PC-3 (cell line): ENCODE measurements at regions not wholly inside any gene's neighbourhood (a gene's known extent, or its start where the extent isn't known, plus 50 kb on each side); places are given as distances from the start of the nearest gene placed in this dataset.

Experiments used
- ATAC-seq: fragments of 200-7000 bp; cut with Tn5 transposase; 2 replicates; pipeline ENCODE4 v1.9.1; 2020; ENCODE audit warnings: mild to moderate bottlenecking, moderate library complexity
- BruUV-seq: library from RNA; stranded (reverse); fragments of 400-500 nt; replicated peaks from 2 replicates; lab custom pipeline; 2021; lab: Mats Ljungman, UMichigan
- CTCF ChIA-PET: fragments of 300-600 bp; sonication (Branson Sonifier 250); formaldehyde crosslinking; loops from one replicate; lab custom pipeline; 2022; ENCODE audit warnings: antibody characterized with exemption; lab: Charles Lee
- POLR2A ChIA-PET: fragments of 300-600 bp; sonication (Branson Sonifier 250); formaldehyde crosslinking; loops from one replicate; lab custom pipeline; 2022; ENCODE audit warnings: antibody characterized with exemption; ENCODE audit not compliant: unreplicated experiment; lab: Charles Lee
- DNase-seq: peaks from one replicate; pipeline ENCODE4 v3.0.0-alpha.2; 2015
- H2AFZ ChIP-seq: fragments of 300-600 bp; sonication (generic); 2 replicates; pipeline ENCODE4 v1.6.0; 2016; ENCODE audit warnings: antibody characterized with exemption, low read length
- H3F3A ChIP-seq: fragments of 300-600 bp; sonication (generic); one replicate; pipeline ENCODE4 v1.6.0; 2017; ENCODE audit warnings: antibody characterized with exemption, low read length, control low read depth, mild to moderate bottlenecking; ENCODE audit not compliant: unreplicated experiment
- H3K27ac ChIP-seq: fragments of 300-600 bp; sonication (generic); 2 replicates; pipeline ENCODE4 v1.5.1; 2016; ENCODE audit warnings: mild to moderate bottlenecking, low read length
- H3K27me3 ChIP-seq: fragments of 300-600 bp; sonication (generic); 2 replicates; pipeline ENCODE4 v1.6.1; 2016; ENCODE audit warnings: low read length, mixed read lengths
- H3K36me3 ChIP-seq: fragments of 300-600 bp; sonication (generic); 2 replicates; pipeline ENCODE4 v1.6.1; 2016; ENCODE audit warnings: low read depth, mixed run types, low read length, mixed read lengths
- H3K4me1 ChIP-seq: fragments of 300-600 bp; sonication (generic); 2 replicates; pipeline ENCODE4 v1.5.1; 2016; ENCODE audit warnings: low read length; ENCODE audit not compliant: insufficient read depth
- H3K4me2 ChIP-seq: fragments of 300-600 bp; sonication (generic); 2 replicates; pipeline ENCODE4 v1.6.0; 2016; ENCODE audit warnings: low read length
- H3K4me3 ChIP-seq: fragments of 300-600 bp; sonication (generic); 2 replicates; pipeline ENCODE4 v1.5.1; 2016; ENCODE audit warnings: mild to moderate bottlenecking, low read length, mixed read lengths
- H3K79me2 ChIP-seq: fragments of 300-600 bp; sonication (generic); 2 replicates; pipeline ENCODE4 v1.6.1; 2017; ENCODE audit warnings: low read length, mixed read lengths
- H3K9ac ChIP-seq: fragments of 300-600 bp; sonication (generic); 2 replicates; pipeline ENCODE4 v1.6.0; 2016; ENCODE audit warnings: mild to moderate bottlenecking, low read length
- H3K9me2 ChIP-seq: fragments of 300-600 bp; sonication (generic); replicated peaks from 2 replicates; pipeline ENCODE4 v1.6.1; 2016; ENCODE audit warnings: mixed run types, low read length, mixed read lengths
- H3K9me3 ChIP-seq: fragments of 300-600 bp; sonication (generic); 2 replicates; pipeline ENCODE4 v1.6.1; 2016; ENCODE audit warnings: low read length, mixed read lengths
- H4K20me1 ChIP-seq: fragments of 300-600 bp; sonication (generic); 2 replicates; pipeline ENCODE4 v1.6.1; 2016; ENCODE audit warnings: low read length, mixed read lengths
- EZH2 ChIP-seq: fragments of 300-600 bp; sonication (generic); IDR thresholded peaks from one replicate; pipeline ENCODE4 v1.6.1; 2017; ENCODE audit warnings: antibody characterized with exemption, mild to moderate bottlenecking, low read length; ENCODE audit not compliant: unreplicated experiment
- EZH2phosphoT487 ChIP-seq: fragments of 300-600 bp; sonication (generic); IDR thresholded peaks from 2 replicates; pipeline ENCODE4 v1.6.1; 2018; ENCODE audit warnings: mild to moderate bottlenecking, antibody characterized with exemption, low read length, borderline replicate concordance
- intact Hi-C: fragments of 100-400 bp; cut with micrococcal nuclease; formaldehyde crosslinking; loops from 2 replicates; pipeline ENCODE4 v1.9.0; 2023
- TF ChIP-seq, protein P1 (sequence below): fragments of 300-600 bp; sonication (generic); conservative IDR thresholded peaks from 2 replicates; pipeline ENCODE4 v1.5.1; 2017; ENCODE audit warnings: antibody characterized with exemption, low read depth, mild to moderate bottlenecking, low read length

DNA sequence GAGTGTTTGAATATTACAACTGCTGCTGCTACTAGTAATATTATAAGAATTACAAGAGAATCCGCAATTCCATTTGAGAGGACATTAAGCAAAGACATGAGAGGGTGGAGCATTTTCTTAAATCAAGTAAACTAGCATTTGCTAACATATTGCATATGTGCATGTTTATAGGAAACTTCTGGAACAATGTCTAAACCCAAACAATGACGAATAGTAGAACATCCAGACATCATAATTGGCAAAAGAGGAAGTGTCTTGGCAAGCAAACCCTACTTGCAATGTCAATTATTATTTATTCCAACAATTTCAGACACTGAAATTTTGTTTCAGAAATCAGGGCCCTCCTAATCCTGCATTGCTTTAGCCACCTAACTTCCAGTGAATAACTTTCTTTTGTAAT is 1155.3 kb upstream of the GJE1 start:
- Histone ChIP-seq H3K9me2 (no peaks in the 10 kb centered on the region), H3K9ac (no peak overlapping the region), H2AFZ (no peak overlapping the region), H3K36me3 (no peaks in the 10 kb centered on the region), H4K20me1 (no peaks in the 10 kb centered on the region), H3K9me3 (no peaks in the 10 kb centered on the region), H3K27ac (no peak overlapping the region), H3K4me1 (0 out of 2 replicates have a peak, but pooled peaks cover 6% of the 10 kb centered on the region), H3K27me3 (no peaks in the 10 kb centered on the region), H3F3A (no peaks in the 10 kb centered on the region), H3K4me3 (no peak overlapping the region), H3K4me2 (no peak overlapping the region), H3K79me2 (no peaks in the 10 kb centered on the region)
- no peak for DNase-seq
- intact Hi-C loops, result no loop called here
- ChIA-PET POLR2A (no interaction called here), CTCF (no interaction called here)
- BruUV-seq, result no TSS peak
- no peak for TF ChIP-seq EZH2
- TF ChIP-seq, protein P1, sequence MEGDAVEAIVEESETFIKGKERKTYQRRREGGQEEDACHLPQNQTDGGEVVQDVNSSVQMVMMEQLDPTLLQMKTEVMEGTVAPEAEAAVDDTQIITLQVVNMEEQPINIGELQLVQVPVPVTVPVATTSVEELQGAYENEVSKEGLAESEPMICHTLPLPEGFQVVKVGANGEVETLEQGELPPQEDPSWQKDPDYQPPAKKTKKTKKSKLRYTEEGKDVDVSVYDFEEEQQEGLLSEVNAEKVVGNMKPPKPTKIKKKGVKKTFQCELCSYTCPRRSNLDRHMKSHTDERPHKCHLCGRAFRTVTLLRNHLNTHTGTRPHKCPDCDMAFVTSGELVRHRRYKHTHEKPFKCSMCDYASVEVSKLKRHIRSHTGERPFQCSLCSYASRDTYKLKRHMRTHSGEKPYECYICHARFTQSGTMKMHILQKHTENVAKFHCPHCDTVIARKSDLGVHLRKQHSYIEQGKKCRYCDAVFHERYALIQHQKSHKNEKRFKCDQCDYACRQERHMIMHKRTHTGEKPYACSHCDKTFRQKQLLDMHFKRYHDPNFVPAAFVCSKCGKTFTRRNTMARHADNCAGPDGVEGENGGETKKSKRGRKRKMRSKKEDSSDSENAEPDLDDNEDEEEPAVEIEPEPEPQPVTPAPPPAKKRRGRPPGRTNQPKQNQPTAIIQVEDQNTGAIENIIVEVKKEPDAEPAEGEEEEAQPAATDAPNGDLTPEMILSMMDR, result no peak
- TF ChIP-seq EZH2phosphoT487, result no peak
- no peak for ATAC-seq

GRCh38 chr6:140976806-140977205 is 1155.9 kb upstream of the GJE1 start:
- no peak overlapping the region for H3K4me2 ChIP-seq
- no peak overlapping the region for H3K9ac ChIP-seq
- intact Hi-C loops, result no loop called here
- 0 out of 2 replicates have a peak, but pooled peaks cover 6% of the 10 kb centered on the region for H3K4me1 ChIP-seq
- H3K9me3 ChIP-seq, result no peaks in the 10 kb centered on the region
- no peaks in the 10 kb centered on the region for H3F3A ChIP-seq
- POLR2A ChIA-PET, result no interaction called here
- DNase-seq (no peak), ATAC-seq (no peak)
- BruUV-seq, result no TSS peak
- TF ChIP-seq, protein P1, result no peak
- no peak for TF ChIP-seq EZH2phosphoT487
- TF ChIP-seq EZH2, result no peak
- no peak overlapping the region for H3K4me3 ChIP-seq
- H3K27ac ChIP-seq, result no peak overlapping the region
- no peaks in the 10 kb centered on the region for H3K79me2 ChIP-seq
- CTCF ChIA-PET, result no interaction called here
- no peaks in the 10 kb centered on the region for H3K9me2 ChIP-seq
- H3K27me3 ChIP-seq, result no peaks in the 10 kb centered on the region
- H2AFZ ChIP-seq, result no peak overlapping the region
- no peaks in the 10 kb centered on the region for H4K20me1 ChIP-seq
- H3K36me3 ChIP-seq, result no peaks in the 10 kb centered on the region

GRCh38 chr6:140970485-140970884 is 1162.2 kb upstream of the GJE1 start:
- no peak overlapping the region for H3K9ac ChIP-seq
- BruUV-seq, result no TSS peak
- H3K9me2 ChIP-seq, result no peaks in the 10 kb centered on the region
- intact Hi-C loops, result no loop called here
- no peak overlapping the region for H2AFZ ChIP-seq
- no peak for DNase-seq
- CTCF ChIA-PET, result no interaction called here
- H3K79me2 ChIP-seq, result no peaks in the 10 kb centered on the region
- H3K4me2 ChIP-seq, result no peak overlapping the region
- H3K27me3 ChIP-seq, result no peaks in the 10 kb centered on the region
- H3K36me3 ChIP-seq, result no peaks in the 10 kb centered on the region
- no peak overlapping the region for H3K27ac ChIP-seq
- no peak overlapping the region for H3K4me3 ChIP-seq
- no peaks in the 10 kb centered on the region for H4K20me1 ChIP-seq
- H3K9me3 ChIP-seq, result no peaks in the 10 kb centered on the region
- H3F3A ChIP-seq, result no peaks in the 10 kb centered on the region
- POLR2A ChIA-PET, result no interaction called here
- TF ChIP-seq, protein P1, result no peak
- no peak for TF ChIP-seq EZH2phosphoT487
- no peak for TF ChIP-seq EZH2
- no peaks in the 10 kb centered on the region for H3K4me1 ChIP-seq
- no peak for ATAC-seq
